SK-N-SH (cell line): ENCODE measurements at regions not wholly inside any gene's neighbourhood (a gene's known extent, or its start where the extent isn't known, plus 50 kb on each side); places are given as distances from the start of the nearest gene placed in this dataset.

Source experiments
- CTCF ChIA-PET: fragments of 300-600, 350-600 bp; formaldehyde crosslinking; extraction: SDS; loops from one replicate; lab custom pipeline; 2021; lab: Yijun Ruan, JAX
- POLR2A ChIA-PET: fragments of 350-600 bp; sonication (Branson Sonifier 250); formaldehyde crosslinking; extraction: SDS; loops from one replicate; lab custom pipeline; 2020; ENCODE audit warnings: antibody characterized with exemption, inconsistent platforms; lab: Yijun Ruan, JAX
- DNase-seq: peaks from one replicate; pipeline ENCODE4 v3.0.0; 2012
- H2AFZ ChIP-seq: fragments of 200-600 bp; sonication (generic); 2 replicates; pipeline ENCODE4 v1.8.1; 2016; ENCODE audit warnings: antibody characterized with exemption, mild to moderate bottlenecking, low read depth
- H3F3A ChIP-seq: fragments of 200-600 bp; sonication (generic); replicated peaks from 2 replicates; pipeline ENCODE3; 2016; ENCODE audit warnings: antibody characterized with exemption, mild to moderate bottlenecking; ENCODE audit not compliant: insufficient read depth
- H3K27ac ChIP-seq, 2 experiments: fragments of 200-500 bp in 1 of 2; fragments of 200-600 bp in 1 of 2; sonication (Bioruptor generic) in 1 of 2; sonication (generic), shearing (Covaris generic) in 1 of 2; 2 replicates each; pipeline versions ENCODE4 v1.5.1 to v1.6.1; 2014 to 2016; ENCODE audit warnings: low read depth in 2 of 2, inconsistent platforms in 1 of 2, low read length in 1 of 2, mild to moderate bottlenecking in 1 of 2, mixed read lengths in 1 of 2
- H3K27me3 ChIP-seq: fragments of 200-600 bp; sonication (generic), shearing (Covaris generic); 2 replicates; pipeline ENCODE4 v1.6.1; 2016; ENCODE audit warnings: mixed run types; ENCODE audit not compliant: insufficient read depth
- H3K36me3 ChIP-seq, 2 experiments: fragments of 200-500 bp in 1 of 2; fragments of 200-600 bp in 1 of 2; sonication (Bioruptor generic) in 1 of 2; sonication (generic) in 1 of 2; replicated peaks in 1 of 2; 2 replicates each; pipeline versions ENCODE3 to v1.5.1; 2014 to 2016; ENCODE audit warnings: low read length in 1 of 2, mild to moderate bottlenecking in 1 of 2; ENCODE audit not compliant: insufficient read depth in 2 of 2, control insufficient read depth in 1 of 2
- H3K4me1 ChIP-seq, 2 experiments: fragments of 200-500 bp in 1 of 2; fragments of 200-600 bp in 1 of 2; sonication (Bioruptor generic) in 1 of 2; sonication (generic), shearing (Covaris generic) in 1 of 2; 2 replicates each; pipeline versions ENCODE4 v1.5.1 to v1.6.1; 2014 to 2016; ENCODE audit warnings: low read depth in 1 of 2, low read length in 1 of 2, mixed run types in 1 of 2; ENCODE audit not compliant: insufficient read depth in 2 of 2, control insufficient read depth in 1 of 2
- H3K4me2 ChIP-seq: fragments of 200-600 bp; sonication (generic), shearing (Covaris generic); 2 replicates; pipeline ENCODE4 v1.6.1; 2017; ENCODE audit warnings: mixed run types
- H3K4me3 ChIP-seq, 2 experiments: fragments of 200-500 bp in 1 of 2; fragments of 200-600 bp in 1 of 2; sonication (Bioruptor generic) in 1 of 2; sonication (generic), shearing (Covaris generic) in 1 of 2; 2 replicates each; pipeline versions ENCODE4 v1.5.1 to v1.8.1; 2014 to 2016; ENCODE audit warnings: low read depth in 2 of 2, inconsistent platforms in 1 of 2, low read length in 1 of 2, mild to moderate bottlenecking in 1 of 2, mixed read lengths in 1 of 2, moderate library complexity in 1 of 2
- H3K79me2 ChIP-seq: fragments of 200-600 bp; sonication (generic); 2 replicates; pipeline ENCODE4 v1.8.1; 2017; ENCODE audit warnings: mild to moderate bottlenecking; ENCODE audit not compliant: insufficient read depth
- H3K9ac ChIP-seq: fragments of 200-600 bp; sonication (generic); 2 replicates; pipeline ENCODE4 v1.6.1; 2017; ENCODE audit warnings: mixed run types
- H3K9me2 ChIP-seq: fragments of 200-600 bp; sonication (generic); 2 replicates; pipeline ENCODE4 v1.6.1; 2017; ENCODE audit warnings: mixed run types
- H3K9me3 ChIP-seq: fragments of 200-600 bp; sonication (generic); 2 replicates; pipeline ENCODE4 v1.6.1; 2017; ENCODE audit warnings: mixed run types, mild to moderate bottlenecking, moderate library complexity
- H4K20me1 ChIP-seq: fragments of 200-600 bp; sonication (generic); 2 replicates; pipeline ENCODE4 v1.6.1; 2017; ENCODE audit warnings: mild to moderate bottlenecking, mixed run types; ENCODE audit not compliant: insufficient read depth
- CHD2 ChIP-seq: fragments of 150-350 bp; IDR thresholded peaks from 2 replicates; pipeline ENCODE4 v1.6.1; 2018; ENCODE audit warnings: low read length; ENCODE audit not compliant: partially characterized antibody
- ELF1 ChIP-seq: IDR thresholded peaks from 2 replicates; pipeline ENCODE4 v1.4.0; 2012
- EP300 ChIP-seq, 2 experiments: IDR thresholded peaks; 2 replicates each; pipeline versions ENCODE4 v1.4.0 to v1.6.1; 2012; ENCODE audit warnings: borderline replicate concordance in 1 of 2, low read depth in 1 of 2, low read length in 1 of 2
- FOXM1 ChIP-seq: IDR thresholded peaks from 2 replicates; pipeline ENCODE4 v1.4.0; 2012; ENCODE audit warnings: low read depth, mild to moderate bottlenecking
- GABPA ChIP-seq: IDR thresholded peaks from 2 replicates; pipeline ENCODE4 v1.4.0; 2012; ENCODE audit warnings: low read depth, mild to moderate bottlenecking
- GATA2 ChIP-seq: sonication (generic); formaldehyde crosslinking; IDR thresholded peaks from 2 replicates; pipeline ENCODE4 v1.5.0; 2020; ENCODE audit warnings: mild to moderate bottlenecking, missing genetic modification reagents
- MEF2A ChIP-seq: IDR thresholded peaks from 2 replicates; pipeline ENCODE4 v1.4.0; 2012; ENCODE audit warnings: low read depth, borderline replicate concordance
- MXI1 ChIP-seq: IDR thresholded peaks from 2 replicates; pipeline ENCODE4 v1.6.1; 2012; ENCODE audit warnings: mild to moderate bottlenecking, low read depth, low read length, improper control_type of control experiment
- NRF1 ChIP-seq: IDR thresholded peaks from 2 replicates; pipeline ENCODE4 v1.6.1; 2012; ENCODE audit warnings: low read depth, mild to moderate bottlenecking, low read length
- RAD21 ChIP-seq: IDR thresholded peaks from 2 replicates; pipeline ENCODE4 v1.6.1; 2012; ENCODE audit warnings: mild to moderate bottlenecking, low read length
- RXRA ChIP-seq: IDR thresholded peaks from 2 replicates; pipeline ENCODE4 v1.4.0; 2012; ENCODE audit warnings: low read depth, mild to moderate bottlenecking, borderline replicate concordance
- SIN3A ChIP-seq: IDR thresholded peaks from 2 replicates; pipeline ENCODE4 v1.6.1; 2012; ENCODE audit warnings: low read depth, mild to moderate bottlenecking, low read length, moderate library complexity, borderline replicate concordance
- TCF12 ChIP-seq: IDR thresholded peaks from 2 replicates; pipeline ENCODE4 v1.4.0; 2012
- TEAD4 ChIP-seq: IDR thresholded peaks from 2 replicates; pipeline ENCODE4 v1.4.0; 2012; ENCODE audit warnings: mild to moderate bottlenecking, borderline replicate concordance; ENCODE audit not compliant: insufficient read depth
- USF1 ChIP-seq: IDR thresholded peaks from 2 replicates; pipeline ENCODE4 v1.4.0; 2012; ENCODE audit warnings: low read depth, borderline replicate concordance
- YY1 ChIP-seq: IDR thresholded peaks from 2 replicates; pipeline ENCODE4 v1.4.0; 2012; ENCODE audit warnings: low read depth, mild to moderate bottlenecking
- whole genome bisulfite sequencing: methylation state at CpG from one replicate; pipeline ENCODE4 v1.1.6; 2017; ENCODE audit warnings: low lambda C conversion rate; 5-methylcytosine and 5-hydroxymethylcytosine counted together
- TF ChIP-seq, protein P1 (sequence below): fragments of 150-350 bp; IDR thresholded peaks from 2 replicates; pipeline ENCODE4 v1.6.1; 2016; ENCODE audit warnings: mild to moderate bottlenecking, low read depth, low read length
- TF ChIP-seq, protein P2 (sequence below): fragments of 150-350 bp; IDR thresholded peaks from 2 replicates; pipeline ENCODE4 v1.6.1; 2017; ENCODE audit warnings: antibody characterized with exemption, low read length, low read depth, borderline replicate concordance
- TF ChIP-seq, protein P3 (sequence below): IDR thresholded peaks from 2 replicates; pipeline ENCODE4; 2012
- TF ChIP-seq, protein P4 (sequence below): IDR thresholded peaks from 2 replicates; pipeline ENCODE4 v1.6.1; 2012; ENCODE audit warnings: mild to moderate bottlenecking, low read depth, low read length, moderate library complexity

DNA sequence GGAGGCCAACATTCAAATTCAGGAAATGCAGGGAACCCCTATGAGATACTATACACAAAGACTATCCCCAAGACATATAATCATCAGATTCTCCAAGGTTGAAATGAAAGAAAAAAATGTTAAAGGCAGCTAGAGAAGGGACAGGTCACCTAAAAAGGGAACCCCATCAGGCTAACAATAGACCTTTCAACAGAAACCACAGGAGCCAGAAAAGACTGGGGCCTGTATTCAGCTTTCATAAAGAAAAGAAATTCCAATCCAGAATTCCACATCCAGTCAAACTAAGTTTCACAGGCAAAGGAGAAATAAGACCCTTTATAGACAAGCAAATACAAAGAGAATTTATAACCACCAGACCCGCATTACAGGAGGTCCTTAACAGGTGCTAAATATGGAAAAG lies 1703.6 kb upstream of the PRR20A start:
- H3K9me2 ChIP-seq = no peaks in the 10 kb centered on the region
- no peaks in the 10 kb centered on the region for H3K4me1 ChIP-seq
- CTCF ChIA-PET = no interaction called here
- no peaks in the 10 kb centered on the region for H3F3A ChIP-seq
- TF ChIP-seq CHD2 = no peak
- TF ChIP-seq RXRA = no peak
- TF ChIP-seq TCF12 = no peak
- TF ChIP-seq GATA2 (CRISPR knock-in tag) = no peak
- no peak overlapping the region for H2AFZ ChIP-seq
- no peak for DNase-seq
- no peaks in the 10 kb centered on the region for H3K36me3 ChIP-seq
- H3K9ac ChIP-seq = no peak overlapping the region
- no peaks in the 10 kb centered on the region for H3K79me2 ChIP-seq
- 0 out of 2 replicates have a peak, but pooled peaks cover 3% of the 10 kb centered on the region for H3K9me3 ChIP-seq
- no peak overlapping the region for H3K27ac ChIP-seq
- no peaks in the 10 kb centered on the region for H3K27me3 ChIP-seq
- POLR2A ChIA-PET = no interaction called here
- 12% methylated on average over 1 of the region's 1 CpG for WGBS
- H4K20me1 ChIP-seq = no peaks in the 10 kb centered on the region
- no peak overlapping the region for H3K4me3 ChIP-seq
- H3K4me2 ChIP-seq = no peak overlapping the region

GRCh38 chr13:55439450-55439849 lies 1701.3 kb upstream of the PRR20A start:
- no peaks in the 10 kb centered on the region for H3K79me2 ChIP-seq
- CTCF ChIA-PET = no interaction called here
- POLR2A ChIA-PET = no interaction called here
- H3K9me3 ChIP-seq = no peaks in the 10 kb centered on the region
- H3K27ac ChIP-seq = no peak overlapping the region
- no peaks in the 10 kb centered on the region for H4K20me1 ChIP-seq
- WGBS = 0% methylated on average over 1 of the region's 1 CpG
- H3K9ac ChIP-seq = no peak overlapping the region
- no peak overlapping the region for H3K4me3 ChIP-seq
- no peaks in the 10 kb centered on the region for H3F3A ChIP-seq
- H3K4me1 ChIP-seq = no peaks in the 10 kb centered on the region
- H3K9me2 ChIP-seq = no peaks in the 10 kb centered on the region
- TF ChIP-seq RAD21 = no peak
- TF ChIP-seq ELF1 = no peak
- TF ChIP-seq RXRA = no peak
- TF ChIP-seq GABPA = no peak
- TF ChIP-seq, protein P1, sequence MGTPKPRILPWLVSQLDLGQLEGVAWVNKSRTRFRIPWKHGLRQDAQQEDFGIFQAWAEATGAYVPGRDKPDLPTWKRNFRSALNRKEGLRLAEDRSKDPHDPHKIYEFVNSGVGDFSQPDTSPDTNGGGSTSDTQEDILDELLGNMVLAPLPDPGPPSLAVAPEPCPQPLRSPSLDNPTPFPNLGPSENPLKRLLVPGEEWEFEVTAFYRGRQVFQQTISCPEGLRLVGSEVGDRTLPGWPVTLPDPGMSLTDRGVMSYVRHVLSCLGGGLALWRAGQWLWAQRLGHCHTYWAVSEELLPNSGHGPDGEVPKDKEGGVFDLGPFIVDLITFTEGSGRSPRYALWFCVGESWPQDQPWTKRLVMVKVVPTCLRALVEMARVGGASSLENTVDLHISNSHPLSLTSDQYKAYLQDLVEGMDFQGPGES = no peak
- TF ChIP-seq USF1 = no peak
- TF ChIP-seq MEF2A = no peak
- no peak for TF ChIP-seq MXI1
- TF ChIP-seq FOXM1 = no peak
- TF ChIP-seq, protein P2, sequence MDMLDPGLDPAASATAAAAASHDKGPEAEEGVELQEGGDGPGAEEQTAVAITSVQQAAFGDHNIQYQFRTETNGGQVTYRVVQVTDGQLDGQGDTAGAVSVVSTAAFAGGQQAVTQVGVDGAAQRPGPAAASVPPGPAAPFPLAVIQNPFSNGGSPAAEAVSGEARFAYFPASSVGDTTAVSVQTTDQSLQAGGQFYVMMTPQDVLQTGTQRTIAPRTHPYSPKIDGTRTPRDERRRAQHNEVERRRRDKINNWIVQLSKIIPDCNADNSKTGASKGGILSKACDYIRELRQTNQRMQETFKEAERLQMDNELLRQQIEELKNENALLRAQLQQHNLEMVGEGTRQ = no peak
- TF ChIP-seq GATA2 (CRISPR knock-in tag) = no peak
- no peak for TF ChIP-seq NRF1
- no peak for TF ChIP-seq SIN3A
- TF ChIP-seq YY1 = no peak
- TF ChIP-seq CHD2 = no peak
- no peak for TF ChIP-seq EP300 (IDR thresholded peaks at IDR 0.05; ENCODE audit: borderline replicate concordance in 1 of 2, low read depth in 1 of 2, low read length in 1 of 2)
- TF ChIP-seq TEAD4 = no peak
- TF ChIP-seq, protein P3, sequence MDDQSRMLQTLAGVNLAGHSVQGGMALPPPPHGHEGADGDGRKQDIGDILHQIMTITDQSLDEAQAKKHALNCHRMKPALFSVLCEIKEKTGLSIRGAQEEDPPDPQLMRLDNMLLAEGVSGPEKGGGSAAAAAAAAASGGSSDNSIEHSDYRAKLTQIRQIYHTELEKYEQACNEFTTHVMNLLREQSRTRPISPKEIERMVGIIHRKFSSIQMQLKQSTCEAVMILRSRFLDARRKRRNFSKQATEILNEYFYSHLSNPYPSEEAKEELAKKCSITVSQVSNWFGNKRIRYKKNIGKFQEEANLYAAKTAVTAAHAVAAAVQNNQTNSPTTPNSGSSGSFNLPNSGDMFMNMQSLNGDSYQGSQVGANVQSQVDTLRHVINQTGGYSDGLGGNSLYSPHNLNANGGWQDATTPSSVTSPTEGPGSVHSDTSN = no peak
- TF ChIP-seq, protein P4, sequence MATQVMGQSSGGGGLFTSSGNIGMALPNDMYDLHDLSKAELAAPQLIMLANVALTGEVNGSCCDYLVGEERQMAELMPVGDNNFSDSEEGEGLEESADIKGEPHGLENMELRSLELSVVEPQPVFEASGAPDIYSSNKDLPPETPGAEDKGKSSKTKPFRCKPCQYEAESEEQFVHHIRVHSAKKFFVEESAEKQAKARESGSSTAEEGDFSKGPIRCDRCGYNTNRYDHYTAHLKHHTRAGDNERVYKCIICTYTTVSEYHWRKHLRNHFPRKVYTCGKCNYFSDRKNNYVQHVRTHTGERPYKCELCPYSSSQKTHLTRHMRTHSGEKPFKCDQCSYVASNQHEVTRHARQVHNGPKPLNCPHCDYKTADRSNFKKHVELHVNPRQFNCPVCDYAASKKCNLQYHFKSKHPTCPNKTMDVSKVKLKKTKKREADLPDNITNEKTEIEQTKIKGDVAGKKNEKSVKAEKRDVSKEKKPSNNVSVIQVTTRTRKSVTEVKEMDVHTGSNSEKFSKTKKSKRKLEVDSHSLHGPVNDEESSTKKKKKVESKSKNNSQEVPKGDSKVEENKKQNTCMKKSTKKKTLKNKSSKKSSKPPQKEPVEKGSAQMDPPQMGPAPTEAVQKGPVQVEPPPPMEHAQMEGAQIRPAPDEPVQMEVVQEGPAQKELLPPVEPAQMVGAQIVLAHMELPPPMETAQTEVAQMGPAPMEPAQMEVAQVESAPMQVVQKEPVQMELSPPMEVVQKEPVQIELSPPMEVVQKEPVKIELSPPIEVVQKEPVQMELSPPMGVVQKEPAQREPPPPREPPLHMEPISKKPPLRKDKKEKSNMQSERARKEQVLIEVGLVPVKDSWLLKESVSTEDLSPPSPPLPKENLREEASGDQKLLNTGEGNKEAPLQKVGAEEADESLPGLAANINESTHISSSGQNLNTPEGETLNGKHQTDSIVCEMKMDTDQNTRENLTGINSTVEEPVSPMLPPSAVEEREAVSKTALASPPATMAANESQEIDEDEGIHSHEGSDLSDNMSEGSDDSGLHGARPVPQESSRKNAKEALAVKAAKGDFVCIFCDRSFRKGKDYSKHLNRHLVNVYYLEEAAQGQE = no peak
- H3K36me3 ChIP-seq = no peaks in the 10 kb centered on the region
- H3K4me2 ChIP-seq = no peak overlapping the region
- H2AFZ ChIP-seq = no peak overlapping the region
- H3K27me3 ChIP-seq = no peaks in the 10 kb centered on the region
- DNase-seq = no peak
